ENCODE measurements at regions not wholly inside any gene's neighbourhood (a gene's known extent, or its start where the extent isn't known, plus 50 kb on each side); places are given as distances from the start of the nearest gene placed in this dataset.
A peak's percentile ranks its signal among the peaks of the same experiment; 100 is the strongest.
"Not testable (repeated sequence)": the region's sequence is repeated elsewhere in the genome, so short reads cannot be mapped to it uniquely, and the experiment has no call there.

DNA sequence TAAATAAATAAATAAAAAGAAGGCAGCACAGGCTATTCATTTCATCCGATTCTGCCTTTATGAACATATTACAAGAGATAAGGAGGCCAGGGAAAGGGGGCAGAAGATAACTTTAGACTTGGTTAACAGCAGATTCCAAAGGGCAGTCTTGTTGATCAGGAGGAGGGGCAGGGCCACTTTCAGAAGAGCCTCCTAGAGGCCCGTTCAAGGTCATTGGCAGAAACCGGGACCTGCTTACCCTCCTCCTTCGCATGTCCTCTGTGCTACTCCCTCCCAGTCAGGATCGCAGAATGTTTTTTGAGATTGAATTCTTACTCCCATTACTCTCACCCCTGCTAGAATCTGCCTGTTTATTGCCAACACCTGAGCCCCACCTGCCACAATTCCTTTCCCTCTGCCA lies 217.0 kb upstream of the IPO5 start:
- DNase-seq: no peak

- no peak for DNase-seq
These were observed 211.4 kb upstream of the IPO5 start for GRCh38 chr13:97742084-97742483.

GRCh38 chr13:97743938-97744337 lies 209.5 kb upstream of the IPO5 start:
- peak; percentile 51 for DNase-seq

DNA sequence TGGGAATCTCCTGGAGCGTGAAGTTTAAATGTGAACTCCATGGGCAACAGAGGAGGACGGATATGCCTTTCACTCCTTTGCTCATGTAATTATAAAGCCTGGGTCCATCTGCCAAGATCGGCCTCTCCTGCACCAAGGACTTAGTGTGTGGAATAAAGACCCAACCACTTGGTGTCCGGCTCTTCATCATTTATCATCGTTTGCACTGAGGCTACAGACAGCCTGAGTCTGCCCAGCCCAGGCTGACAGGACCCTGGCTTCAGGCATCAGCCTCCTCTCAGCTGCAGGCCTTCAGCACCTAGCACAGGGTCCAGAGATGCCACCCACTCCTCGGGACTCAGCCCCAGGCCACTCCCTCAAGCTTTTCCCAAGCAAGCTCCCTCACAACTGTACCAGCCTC lies 206.8 kb upstream of the IPO5 start:
- DNase-seq: no peak

GRCh38 chr13:97749174-97749573 lies 204.3 kb upstream of the IPO5 start:
- DNase-seq: no peak

- no peak for DNase-seq
These were observed 202.0 kb upstream of the IPO5 start for GRCh38 chr13:97751477-97751876.

DNA sequence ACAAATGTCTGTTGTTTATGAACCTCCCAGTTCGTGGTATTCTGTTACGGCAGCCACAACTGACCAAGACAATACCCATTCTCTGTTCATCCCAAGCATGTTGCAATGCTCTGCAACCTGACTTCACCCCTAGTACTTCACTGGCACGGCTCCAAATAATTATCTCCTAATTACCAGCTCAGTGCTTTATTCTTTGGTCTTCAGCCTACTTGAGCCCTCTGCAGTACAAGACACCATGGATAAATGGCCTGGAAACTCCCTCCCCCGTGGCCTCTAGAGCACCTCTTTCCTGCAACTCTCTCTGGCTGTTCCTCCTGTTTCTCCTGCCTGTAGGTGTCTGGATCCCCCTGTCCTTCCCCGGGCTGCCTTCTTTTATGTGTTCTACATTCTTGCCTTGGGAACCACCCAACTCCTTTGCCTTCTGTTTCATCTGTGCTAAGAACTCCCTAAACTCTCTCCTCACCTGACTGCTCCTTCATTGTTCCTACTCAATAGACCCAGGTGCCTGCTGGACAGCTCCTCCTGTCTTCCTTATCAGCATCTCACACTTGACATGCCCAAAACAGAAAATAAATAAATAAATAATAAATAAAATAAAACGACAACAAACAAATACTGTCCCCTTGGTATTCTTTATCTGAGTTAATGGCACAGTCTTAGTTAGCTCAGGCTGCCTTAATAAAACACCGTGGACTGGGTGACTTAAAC lies 200.4 kb upstream of the IPO5 start:
- DNase-seq: no peak

- no peak for DNase-seq
These were observed 199.4 kb upstream of the IPO5 start for GRCh38 chr13:97753942-97754670.

GRCh38 chr13:97757807-97758206 lies 195.7 kb upstream of the IPO5 start:
- DNase-seq: peak; percentile 35

GRCh38 chr13:97758317-97758716 lies 195.2 kb upstream of the IPO5 start:
- no peak for DNase-seq

DNA sequence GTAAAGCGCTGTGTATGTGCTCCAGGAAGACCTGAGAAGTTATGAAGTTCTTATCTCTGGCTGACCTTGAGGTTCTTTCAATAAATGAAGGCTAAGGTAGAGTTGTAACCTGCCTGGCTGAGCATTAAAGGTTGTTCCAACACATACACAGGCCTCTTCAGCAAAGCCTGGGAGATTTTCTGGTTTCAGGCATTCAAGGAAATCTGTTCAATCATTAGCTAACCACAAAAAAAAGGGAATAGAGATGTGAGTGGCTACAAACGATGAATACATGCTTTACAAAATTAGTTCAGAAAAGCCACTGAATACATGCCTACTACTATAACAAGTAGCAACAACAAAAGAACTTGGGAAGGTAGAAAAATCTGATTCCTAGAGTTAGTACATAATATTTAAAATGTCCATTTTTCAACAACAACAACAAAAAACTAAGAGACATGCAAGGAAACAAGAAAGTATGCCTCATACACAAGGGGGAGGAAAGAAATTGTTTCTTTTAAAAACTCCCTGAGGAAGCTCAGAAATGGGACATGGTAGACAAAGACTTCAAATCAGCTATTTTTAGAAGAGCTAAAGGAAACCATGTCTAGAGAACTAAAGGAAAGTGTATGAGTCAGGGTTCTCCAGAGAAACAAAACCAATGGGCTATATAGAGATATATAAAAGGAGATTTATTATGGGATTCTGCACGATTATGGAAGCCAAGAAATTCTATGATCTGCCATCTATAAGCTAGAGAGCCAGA lies 191.5 kb upstream of the IPO5 start:
- DNase-seq: no peak

GRCh38 chr13:97766749-97767148 lies 186.7 kb upstream of the IPO5 start:
- peak; percentile 9 for DNase-seq

- no peak for DNase-seq
These were observed 185.3 kb upstream of the IPO5 start for GRCh38 chr13:97768134-97768533.

- DNase-seq: not testable (repeated sequence)
These were observed 183.2 kb upstream of the IPO5 start for GRCh38 chr13:97770231-97770630.

GRCh38 chr13:97772466-97772865 lies 181.0 kb upstream of the IPO5 start:
- DNase-seq: not testable (repeated sequence)

DNA sequence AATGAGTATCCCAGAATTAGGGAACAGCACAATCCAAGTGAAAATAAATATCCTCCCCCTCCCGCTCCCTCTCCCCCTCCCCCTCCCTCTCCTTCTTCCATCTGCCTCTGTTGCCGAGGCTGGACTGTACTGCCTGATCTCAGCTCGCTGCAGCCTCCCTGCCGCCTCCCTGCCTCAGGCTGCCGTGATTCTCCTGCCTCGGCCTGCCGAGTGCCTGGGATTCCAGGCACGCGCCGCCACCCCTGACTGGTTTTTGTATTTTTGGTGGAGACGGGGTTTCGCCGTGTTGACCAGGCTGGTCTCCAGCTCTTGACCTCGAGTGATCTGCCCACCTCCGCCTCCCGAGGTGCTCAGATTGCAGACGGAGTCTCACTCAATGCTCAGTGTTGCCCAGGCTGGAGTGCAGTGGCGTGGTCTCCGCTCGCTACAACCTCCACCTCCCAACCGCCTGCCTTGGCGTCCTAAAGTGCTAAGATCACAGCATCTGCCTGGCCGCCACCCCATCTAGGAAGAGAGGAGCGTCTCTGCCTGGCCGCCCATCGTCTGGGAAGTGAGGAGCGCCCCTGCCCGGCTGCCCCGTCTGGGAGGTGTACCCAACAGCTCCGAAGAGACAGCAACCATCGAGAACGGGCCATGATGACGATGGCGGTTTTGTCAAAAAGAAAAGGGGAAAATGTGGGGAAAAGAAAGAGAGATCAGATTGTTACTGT lies 178.9 kb upstream of the IPO5 start:
- DNase-seq: not testable (repeated sequence)

DNA sequence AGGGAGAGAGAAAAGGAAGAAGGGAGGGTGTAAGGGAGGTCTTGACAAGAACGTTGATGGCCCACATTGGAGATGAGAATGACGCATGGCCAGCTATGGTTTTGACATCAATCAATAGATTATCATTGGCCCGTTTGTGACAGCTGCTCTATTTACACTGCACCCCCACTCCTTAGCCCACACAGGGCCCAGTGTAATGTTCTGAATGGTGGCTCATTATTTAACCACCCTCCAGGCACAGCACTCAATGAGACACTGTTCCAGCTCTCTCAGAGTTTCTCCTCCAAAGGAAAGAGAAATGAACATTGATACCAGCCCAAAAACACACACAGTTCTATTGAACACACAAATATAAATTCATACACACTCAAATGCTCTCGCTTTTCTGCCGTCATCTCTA lies 173.0 kb upstream of the IPO5 start:
- no peak for DNase-seq

DNA sequence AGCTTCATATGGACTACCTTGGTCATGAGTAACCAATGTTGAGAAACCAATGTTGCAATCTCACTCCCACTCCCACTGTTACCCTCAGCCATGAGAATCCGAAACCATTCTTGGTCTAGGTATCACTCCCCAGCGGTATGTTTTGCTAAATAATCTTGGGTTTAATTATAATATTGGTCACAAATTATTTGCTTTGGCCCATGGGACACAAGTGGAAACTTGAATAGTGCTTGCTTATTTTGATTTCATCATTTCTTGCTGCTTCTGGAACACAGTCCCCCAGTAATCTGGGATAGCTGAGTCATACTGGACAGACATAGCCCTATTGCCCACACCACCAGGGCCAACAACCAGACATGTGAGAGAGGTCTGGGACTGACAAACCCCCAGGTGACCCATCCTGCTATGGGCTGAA lies 171.6 kb upstream of the IPO5 start:
- DNase-seq: no peak

- no peak for DNase-seq
These were observed 167.0 kb upstream of the IPO5 start for GRCh38 chr13:97786510-97786909.

DNA sequence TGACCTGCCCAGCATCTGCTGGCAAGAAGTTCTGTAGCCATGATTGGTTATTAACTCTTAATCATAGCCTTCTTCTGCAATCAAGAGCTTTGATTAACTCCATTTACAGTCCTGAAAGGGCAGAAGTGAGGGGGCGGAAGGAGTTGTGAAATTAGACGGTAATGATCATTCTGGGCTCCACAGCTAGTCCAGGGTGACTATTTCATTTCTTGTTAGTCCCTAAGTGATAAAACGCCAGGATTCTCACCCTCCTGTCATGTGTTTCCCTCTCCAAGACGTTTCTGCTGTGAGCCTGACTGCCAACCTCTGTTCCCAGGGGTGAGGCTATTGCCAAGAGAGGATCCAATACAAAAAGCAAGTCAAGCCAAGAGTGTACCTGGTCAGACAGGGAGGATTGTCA lies 155.9 kb upstream of the IPO5 start:
- DNase-seq: no peak

GRCh38 chr13:97798171-97798821 lies 155.2 kb upstream of the IPO5 start:
- no peak for DNase-seq

- DNase-seq: peak; percentile 26
These were observed 154.6 kb upstream of the IPO5 start for GRCh38 chr13:97798836-97799235.

DNA sequence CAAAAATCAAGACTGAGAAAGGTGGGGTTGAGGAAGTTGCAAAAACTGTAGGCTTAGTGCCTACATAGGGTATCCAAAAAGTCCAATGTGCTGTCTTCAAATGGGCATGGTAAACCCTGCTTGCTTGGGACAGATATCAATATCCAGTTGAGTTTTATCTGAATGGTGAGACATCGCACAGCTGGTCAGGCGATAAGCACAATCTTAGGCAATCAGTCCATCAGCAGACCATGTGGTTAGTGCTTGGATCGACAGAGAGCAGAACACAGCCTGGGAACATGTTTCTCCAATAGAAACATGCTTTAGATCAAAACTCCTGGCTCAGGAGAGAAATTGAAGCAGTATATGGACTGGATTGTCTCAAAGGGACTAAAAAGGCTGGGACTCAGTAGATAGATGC lies 151.3 kb upstream of the IPO5 start:
- DNase-seq: no peak
